ENCODE measurements at regions not wholly inside any gene's neighbourhood (a gene's known extent, or its start where the extent isn't known, plus 50 kb on each side); places are given as distances from the start of the nearest gene placed in this dataset.

DNA sequence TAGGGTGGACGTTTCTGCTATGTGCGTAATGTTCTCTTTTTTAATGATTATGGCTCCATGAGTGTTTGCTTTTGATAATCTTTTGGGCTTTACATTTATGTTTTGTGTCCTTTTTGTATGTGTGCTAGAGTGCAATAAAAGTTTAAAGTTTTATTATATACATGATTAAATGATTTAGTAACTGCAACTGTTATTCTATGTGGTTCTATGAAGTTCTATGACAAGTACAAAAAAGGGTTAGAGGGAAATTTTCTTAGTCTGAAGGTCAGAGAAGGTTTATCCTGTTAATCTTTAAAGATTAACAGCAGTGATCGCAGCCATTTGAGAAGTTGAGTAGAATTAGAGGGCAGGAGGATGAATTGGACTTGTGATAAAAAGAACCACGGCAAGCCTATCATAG is 386.4 kb upstream of the CHRM3 start:
- no peak overlapping the region for H2AFZ ChIP-seq (ENCODE audit: low read length)
- no peak overlapping the region for H3K9ac ChIP-seq (ENCODE audit: low read length)
- no peaks in the 10 kb centered on the region for H3K9me2 ChIP-seq (replicated peaks; ENCODE audit: insufficient read depth, low read length)
- H3K79me2 ChIP-seq (ENCODE audit: low read length): no peaks in the 10 kb centered on the region
- H3K9me3 ChIP-seq (replicated peaks; ENCODE audit: insufficient read depth, low read length): no peaks in the 10 kb centered on the region
- no peaks in the 10 kb centered on the region for H3F3A ChIP-seq (ENCODE audit: insufficient read depth, low read length)
- no peak overlapping the region for H3K4me3 ChIP-seq (ENCODE audit: low read length)
- no peaks in the 10 kb centered on the region for H3K4me1 ChIP-seq (ENCODE audit: low read length)
- H3K27ac ChIP-seq (ENCODE audit: low read length): no peak overlapping the region
- H3K27me3 ChIP-seq (replicated peaks; ENCODE audit: insufficient read depth, low read length): no peaks in the 10 kb centered on the region
- H3K36me3 ChIP-seq (replicated peaks; ENCODE audit: insufficient read depth, low read length): no peaks in the 10 kb centered on the region
- no peak for TF ChIP-seq EZH2phosphoT487 (IDR thresholded peaks at IDR 0.05; ENCODE audit: low read length)
- TF ChIP-seq CTCF (IDR thresholded peaks at IDR 0.05; ENCODE audit: low read length): no peak
- no peak for TF ChIP-seq EZH2 (optimal IDR thresholded peaks at IDR 0.05; ENCODE audit: low read depth, low read length)
- DNase-seq: no peak
- no peak overlapping the region for H3K4me2 ChIP-seq (ENCODE audit: low read depth, low read length)
- no peaks in the 10 kb centered on the region for H4K20me1 ChIP-seq (ENCODE audit: insufficient read depth, low read length)

- Histone ChIP-seq H3K4me3 (ENCODE audit: low read length) (no peak overlapping the region), H3K9me3 (replicated peaks; ENCODE audit: insufficient read depth, low read length) (no peaks in the 10 kb centered on the region)
- TF ChIP-seq CTCF (IDR thresholded peaks at IDR 0.05; ENCODE audit: low read length) (no peak), EZH2 (optimal IDR thresholded peaks at IDR 0.05; ENCODE audit: low read depth, low read length) (no peak), EZH2phosphoT487 (IDR thresholded peaks at IDR 0.05; ENCODE audit: low read length) (no peak)
These were observed 387.8 kb upstream of the CHRM3 start for GRCh38 chr1:238998577-238998976.

DNA sequence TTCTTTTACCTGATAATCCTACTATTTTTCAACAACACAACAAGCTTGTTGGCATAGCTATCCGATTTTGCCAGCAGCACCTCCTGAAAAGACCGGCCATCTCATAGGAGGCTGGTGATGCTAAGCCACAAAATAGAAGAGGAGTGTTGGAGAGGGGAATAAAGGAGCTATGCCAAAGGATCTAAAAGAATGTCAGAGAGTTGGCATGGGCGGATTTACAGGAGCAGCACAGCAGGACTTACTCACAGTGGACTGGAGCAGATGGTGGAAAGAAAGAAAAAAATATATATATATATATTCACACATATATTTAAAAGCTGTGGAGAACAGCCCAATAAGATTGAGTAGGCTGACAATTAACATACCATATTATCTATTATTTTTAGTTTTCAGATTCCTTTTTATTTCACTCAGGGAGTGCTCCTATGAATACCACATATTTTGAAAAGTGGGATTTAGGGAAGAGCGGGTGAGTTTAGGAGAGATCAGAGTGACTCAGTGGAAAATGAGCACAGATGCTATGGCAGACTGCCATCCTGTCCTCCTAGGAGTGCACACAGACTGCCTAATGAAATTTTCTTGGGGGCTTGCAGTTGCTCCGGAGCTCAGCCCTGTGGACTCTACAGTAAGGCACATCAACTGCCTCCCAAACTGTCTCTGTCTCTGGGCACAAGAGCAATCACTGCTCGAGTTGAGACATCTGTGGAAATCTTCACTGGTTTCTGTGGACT is 394.4 kb upstream of the CHRM3 start:
- no peaks in the 10 kb centered on the region for H3K36me3 ChIP-seq (replicated peaks; ENCODE audit: insufficient read depth, low read length)
- no peak for DNase-seq
- H3K4me1 ChIP-seq (ENCODE audit: low read length): no peaks in the 10 kb centered on the region
- TF ChIP-seq EZH2 (optimal IDR thresholded peaks at IDR 0.05; ENCODE audit: low read depth, low read length) (no peak), CTCF (IDR thresholded peaks at IDR 0.05; ENCODE audit: low read length) (no peak), EZH2phosphoT487 (IDR thresholded peaks at IDR 0.05; ENCODE audit: low read length) (no peak)
- no peaks in the 10 kb centered on the region for H3K9me2 ChIP-seq (replicated peaks; ENCODE audit: insufficient read depth, low read length)
- H3K4me2 ChIP-seq (ENCODE audit: low read depth, low read length): no peak overlapping the region
- H3K79me2 ChIP-seq (ENCODE audit: low read length): no peaks in the 10 kb centered on the region
- H3K27ac ChIP-seq (ENCODE audit: low read length): no peak overlapping the region
- no peaks in the 10 kb centered on the region for H3F3A ChIP-seq (ENCODE audit: insufficient read depth, low read length)
- no peaks in the 10 kb centered on the region for H4K20me1 ChIP-seq (ENCODE audit: insufficient read depth, low read length)
- H3K9me3 ChIP-seq (replicated peaks; ENCODE audit: insufficient read depth, low read length): no peaks in the 10 kb centered on the region
- no peak overlapping the region for H2AFZ ChIP-seq (ENCODE audit: low read length)
- H3K9ac ChIP-seq (ENCODE audit: low read length): no peak overlapping the region
- no peak overlapping the region for H3K4me3 ChIP-seq (ENCODE audit: low read length)
- H3K27me3 ChIP-seq (replicated peaks; ENCODE audit: insufficient read depth, low read length): no peaks in the 10 kb centered on the region

More at GRCh38 chr1:238998577-238998976, 387.8 kb upstream of the CHRM3 start:
- H3K9ac ChIP-seq (ENCODE audit: low read length): no peak overlapping the region
- H4K20me1 ChIP-seq (ENCODE audit: insufficient read depth, low read length): no peaks in the 10 kb centered on the region
- H3K36me3 ChIP-seq (replicated peaks; ENCODE audit: insufficient read depth, low read length): no peaks in the 10 kb centered on the region
- DNase-seq: no peak
- H3K79me2 ChIP-seq (ENCODE audit: low read length): no peaks in the 10 kb centered on the region
- H2AFZ ChIP-seq (ENCODE audit: low read length): no peak overlapping the region
- H3K27me3 ChIP-seq (replicated peaks; ENCODE audit: insufficient read depth, low read length): no peaks in the 10 kb centered on the region
- no peak overlapping the region for H3K4me2 ChIP-seq (ENCODE audit: low read depth, low read length)
- no peaks in the 10 kb centered on the region for H3K9me2 ChIP-seq (replicated peaks; ENCODE audit: insufficient read depth, low read length)
- H3F3A ChIP-seq (ENCODE audit: insufficient read depth, low read length): no peaks in the 10 kb centered on the region
- no peak overlapping the region for H3K27ac ChIP-seq (ENCODE audit: low read length)
- H3K4me1 ChIP-seq (ENCODE audit: low read length): no peaks in the 10 kb centered on the region

Measured in MM.1S (cell line).